HAP-1 (cell line): ENCODE measurements at regions not wholly inside any gene's neighbourhood (a gene's known extent, or its start where the extent isn't known, plus 50 kb on each side); places are given as distances from the start of the nearest gene placed in this dataset.

Experiments
- DNase-seq, 2 experiments: peaks; one replicate each; pipeline ENCODE4 v3.0.0-alpha.2; 2016 to 2020; ENCODE audit warnings: low spot score in 2 of 2
- H3K27me3 ChIP-seq: fragments of 250-450 bp; sonication (Bioruptor Pico); 2 replicates; pipeline ENCODE4 v1.5.1; 2020; ENCODE audit warnings: low read depth, mild to moderate bottlenecking, moderate library complexity
- H3K36me3 ChIP-seq: fragments of 250-450 bp; sonication (Bioruptor Pico); replicated peaks from 2 replicates; pipeline ENCODE4 v1.5.1; 2020; ENCODE audit warnings: mild to moderate bottlenecking
- H3K4me1 ChIP-seq: fragments of 250-450 bp; sonication (Bioruptor Pico); 2 replicates; pipeline ENCODE4 v1.5.1; 2020; ENCODE audit warnings: mild to moderate bottlenecking
- H3K4me3 ChIP-seq: fragments of 250-450 bp; sonication (Bioruptor Pico); 2 replicates; pipeline ENCODE4 v1.5.1; 2020; ENCODE audit warnings: mild to moderate bottlenecking, moderate library complexity
- H3K9me3 ChIP-seq: fragments of 250-450 bp; sonication (Bioruptor Pico); 2 replicates; pipeline ENCODE4 v1.5.1; 2020; ENCODE audit warnings: mild to moderate bottlenecking, moderate library complexity
- in situ Hi-C: fragments of 300-500 bp; cut with MboI; formaldehyde crosslinking; loops from 3 replicates; pipeline ENCODE4 v1.14.3; 2020; ENCODE audit warnings: low sequenced_read_pairs, inconsistent platforms, mixed read lengths

- peaks cover 5% of the 10 kb centered on the region; the same call in 1 of the 2 replicates for H3K4me1 ChIP-seq
- H3K36me3 ChIP-seq, result no peaks in the 10 kb centered on the region
- H3K4me3 ChIP-seq, result no peak overlapping the region
- DNase-seq, result no peak
- H3K9me3 ChIP-seq, result no peaks in the 10 kb centered on the region
- in situ Hi-C loops, result no loop called here
- no peaks in the 10 kb centered on the region for H3K27me3 ChIP-seq
Measured at GRCh38 chr2:53111004-53111403, 656.6 kb upstream of the CHAC2 start.

GRCh38 chr2:53108246-53108645, 659.4 kb upstream of the CHAC2 start:
- DNase-seq, result no peak
- in situ Hi-C loops, result no loop called here
- no peaks in the 10 kb centered on the region for H3K9me3 ChIP-seq
- no peaks in the 10 kb centered on the region for H3K27me3 ChIP-seq
- peaks cover 16% of the 10 kb centered on the region for H3K4me1 ChIP-seq
- no peak overlapping the region for H3K4me3 ChIP-seq
- H3K36me3 ChIP-seq, result no peaks in the 10 kb centered on the region

- in situ Hi-C loops, result no loop called here
- Histone ChIP-seq H3K4me1 (peaks cover 16% of the 10 kb centered on the region), H3K27me3 (no peaks in the 10 kb centered on the region), H3K9me3 (no peaks in the 10 kb centered on the region), H3K4me3 (no peak overlapping the region), H3K36me3 (no peaks in the 10 kb centered on the region)
- peak; percentile 37 to 89 for DNase-seq
Measured at GRCh38 chr2:53104263-53104662, 663.3 kb upstream of the CHAC2 start.

GRCh38 chr2:53103679-53104078, 663.9 kb upstream of the CHAC2 start:
- Histone ChIP-seq H3K27me3 (no peaks in the 10 kb centered on the region), H3K9me3 (no peaks in the 10 kb centered on the region), H3K36me3 (no peaks in the 10 kb centered on the region), H3K4me1 (peaks cover 16% of the 10 kb centered on the region), H3K4me3 (no peak overlapping the region)
- in situ Hi-C loops, result no loop called here
- no peak for DNase-seq

GRCh38 chr2:53098696-53099078, 668.9 kb upstream of the CHAC2 start:
- no peak overlapping the region for H3K4me3 ChIP-seq
- H3K36me3 ChIP-seq, result no peaks in the 10 kb centered on the region
- H3K27me3 ChIP-seq, result no peaks in the 10 kb centered on the region
- in situ Hi-C loops, result no loop called here
- DNase-seq, result no peak
- peaks cover 4% of the 10 kb centered on the region for H3K4me1 ChIP-seq
- no peaks in the 10 kb centered on the region for H3K9me3 ChIP-seq

GRCh38 chr2:53096351-53096750, 671.3 kb upstream of the CHAC2 start:
- H3K4me1 ChIP-seq, result no peaks in the 10 kb centered on the region
- no peak overlapping the region for H3K4me3 ChIP-seq
- no peak for DNase-seq
- H3K36me3 ChIP-seq, result no peaks in the 10 kb centered on the region
- no peaks in the 10 kb centered on the region for H3K9me3 ChIP-seq
- in situ Hi-C loops, result no loop called here
- H3K27me3 ChIP-seq, result no peaks in the 10 kb centered on the region

- no peaks in the 10 kb centered on the region for H3K9me3 ChIP-seq
- H3K27me3 ChIP-seq, result no peaks in the 10 kb centered on the region
- in situ Hi-C loops, result no loop called here
- H3K4me3 ChIP-seq, result no peak overlapping the region
- no peaks in the 10 kb centered on the region for H3K4me1 ChIP-seq
- no peak for DNase-seq
- H3K36me3 ChIP-seq, result no peaks in the 10 kb centered on the region
Measured at GRCh38 chr2:53095664-53096063, 671.9 kb upstream of the CHAC2 start.

- no peak overlapping the region for H3K4me3 ChIP-seq
- in situ Hi-C loops, result no loop called here
- H3K9me3 ChIP-seq, result no peaks in the 10 kb centered on the region
- H3K27me3 ChIP-seq, result no peaks in the 10 kb centered on the region
- no peaks in the 10 kb centered on the region for H3K4me1 ChIP-seq
- H3K36me3 ChIP-seq, result no peaks in the 10 kb centered on the region
- DNase-seq, result no peak
Measured at GRCh38 chr2:53095227-53095626, 672.4 kb upstream of the CHAC2 start.

GRCh38 chr2:53093355-53093754, 674.2 kb upstream of the CHAC2 start:
- no peak for DNase-seq
- Histone ChIP-seq H3K9me3 (no peaks in the 10 kb centered on the region), H3K27me3 (no peaks in the 10 kb centered on the region), H3K4me3 (no peak overlapping the region), H3K4me1 (no peaks in the 10 kb centered on the region), H3K36me3 (no peaks in the 10 kb centered on the region)
- in situ Hi-C loops, result no loop called here

GRCh38 chr2:53091183-53091582, 676.4 kb upstream of the CHAC2 start:
- H3K4me1 ChIP-seq, result no peaks in the 10 kb centered on the region
- H3K36me3 ChIP-seq, result no peaks in the 10 kb centered on the region
- H3K27me3 ChIP-seq, result no peaks in the 10 kb centered on the region
- no peaks in the 10 kb centered on the region for H3K9me3 ChIP-seq
- DNase-seq, result no peak
- H3K4me3 ChIP-seq, result no peak overlapping the region
- in situ Hi-C loops, result no loop called here

GRCh38 chr2:53087874-53088461, 679.6 kb upstream of the CHAC2 start:
- DNase-seq, result no peak
- in situ Hi-C loops, result no loop called here
- H3K9me3 ChIP-seq, result no peaks in the 10 kb centered on the region

GRCh38 chr2:53087262-53087873, 680.2 kb upstream of the CHAC2 start:
- Histone ChIP-seq H3K9me3 (no peaks in the 10 kb centered on the region), H3K27me3 (no peaks in the 10 kb centered on the region), H3K36me3 (no peaks in the 10 kb centered on the region), H3K4me1 (no peaks in the 10 kb centered on the region), H3K4me3 (no peak overlapping the region)
- in situ Hi-C loops, result no loop called here
- DNase-seq, result no peak

More at GRCh38 chr2:53087874-53088461, 679.6 kb upstream of the CHAC2 start:
- no peak overlapping the region for H3K4me3 ChIP-seq
- H3K36me3 ChIP-seq, result no peaks in the 10 kb centered on the region
- H3K27me3 ChIP-seq, result no peaks in the 10 kb centered on the region
- H3K4me1 ChIP-seq, result no peaks in the 10 kb centered on the region

GRCh38 chr2:53077413-53077812, 690.2 kb upstream of the CHAC2 start:
- in situ Hi-C loops, result no loop called here
- no peaks in the 10 kb centered on the region for H3K27me3 ChIP-seq

GRCh38 chr2:53075760-53076159, 691.8 kb upstream of the CHAC2 start:
- in situ Hi-C loops, result no loop called here
- Histone ChIP-seq H3K27me3 (no peaks in the 10 kb centered on the region), H3K9me3 (no peaks in the 10 kb centered on the region), H3K4me1 (no peaks in the 10 kb centered on the region), H3K36me3 (no peaks in the 10 kb centered on the region), H3K4me3 (no peak overlapping the region)
- peak in 1 of 2 experiments; percentile 7 for DNase-seq

More at GRCh38 chr2:53077413-53077812, 690.2 kb upstream of the CHAC2 start:
- DNase-seq, result no peak
- no peaks in the 10 kb centered on the region for H3K36me3 ChIP-seq
- no peak overlapping the region for H3K4me3 ChIP-seq
- H3K4me1 ChIP-seq, result no peaks in the 10 kb centered on the region
- no peaks in the 10 kb centered on the region for H3K9me3 ChIP-seq

GRCh38 chr2:53067533-53067932, 700.1 kb upstream of the CHAC2 start:
- Histone ChIP-seq H3K36me3 (no peaks in the 10 kb centered on the region), H3K27me3 (no peaks in the 10 kb centered on the region), H3K4me3 (no peak overlapping the region), H3K4me1 (no peaks in the 10 kb centered on the region), H3K9me3 (no peaks in the 10 kb centered on the region)
- no peak for DNase-seq
- in situ Hi-C loops, result no loop called here
